HEK293 (cell line): ENCODE measurements at regions not wholly inside any gene's neighbourhood (a gene's known extent, or its start where the extent isn't known, plus 50 kb on each side); places are given as distances from the start of the nearest gene placed in this dataset.
"Not testable (repeated sequence)": the region's sequence is repeated elsewhere in the genome, so short reads cannot be mapped to it uniquely, and the experiment has no call there.

ENCODE experiments used
- GLIS1 ChIP-seq: fragments of 450-650 bp; formaldehyde crosslinking; IDR thresholded peaks from 2 replicates; pipeline ENCODE4 v1.5.1; 2016; ENCODE audit warnings: missing biosample characterization, missing genetic modification characterization
- RBAK ChIP-seq: fragments of 450-650 bp; formaldehyde crosslinking; IDR thresholded peaks from 2 replicates; pipeline ENCODE4 v1.5.1; 2016; ENCODE audit warnings: missing biosample characterization, missing genetic modification characterization
- ZNF184 ChIP-seq: fragments of 450-650 bp; IDR thresholded peaks from 2 replicates; pipeline ENCODE4 v1.5.1; 2018; ENCODE audit warnings: missing biosample characterization, mild to moderate bottlenecking, missing genetic modification characterization
- ZNF274 ChIP-seq, 2 experiments: fragments of 200-500 bp in 1 of 2; fragments of 450-650 bp in 1 of 2; sonication (Bioruptor generic) in 1 of 2; formaldehyde crosslinking in 1 of 2; IDR thresholded peaks; 2 replicates each; pipeline versions ENCODE4 v1.5.1 to v1.6.1; 2014 to 2016; ENCODE audit warnings: borderline replicate concordance in 1 of 2, inconsistent platforms in 1 of 2, low read length in 1 of 2, missing biosample characterization in 1 of 2, missing genetic modification characterization in 1 of 2
- ZNF48 ChIP-seq: fragments of 450-650 bp; formaldehyde crosslinking; IDR thresholded peaks from 2 replicates; pipeline ENCODE4 v1.5.1; 2016; ENCODE audit warnings: missing biosample characterization, missing genetic modification characterization
- ZNF501 ChIP-seq: fragments of 450-650 bp; formaldehyde crosslinking; IDR thresholded peaks from 2 replicates; pipeline ENCODE4 v1.5.1; 2016; ENCODE audit warnings: missing biosample characterization, missing genetic modification characterization
- ZNF776 ChIP-seq: fragments of 450-650 bp; formaldehyde crosslinking; IDR thresholded peaks from 2 replicates; pipeline ENCODE4 v1.5.0; 2017; ENCODE audit warnings: missing biosample characterization, missing genetic modification characterization, borderline replicate concordance
- ZNF777 ChIP-seq: fragments of 450-650 bp; formaldehyde crosslinking; IDR thresholded peaks from 2 replicates; pipeline ENCODE4 v1.5.1; 2017; ENCODE audit warnings: missing biosample characterization, missing genetic modification characterization, borderline replicate concordance
- TF ChIP-seq, protein P1 (sequence below): fragments of 450-650 bp; formaldehyde crosslinking; IDR thresholded peaks from 2 replicates; pipeline ENCODE4 v1.5.1; 2016; ENCODE audit warnings: missing biosample characterization, missing genetic modification characterization
- TF ChIP-seq, protein P2 (sequence below): fragments of 450-650 bp; formaldehyde crosslinking; IDR thresholded peaks from 2 replicates; pipeline ENCODE4 v1.5.1; 2016; ENCODE audit warnings: missing biosample characterization, missing genetic modification characterization, borderline replicate concordance
- TF ChIP-seq, protein P3 (sequence below): sonication (generic); formaldehyde crosslinking; IDR thresholded peaks from 2 replicates; pipeline ENCODE4 v1.8.1; 2022; ENCODE audit warnings: mild to moderate bottlenecking, moderate library complexity, missing genetic modification reagents

DNA sequence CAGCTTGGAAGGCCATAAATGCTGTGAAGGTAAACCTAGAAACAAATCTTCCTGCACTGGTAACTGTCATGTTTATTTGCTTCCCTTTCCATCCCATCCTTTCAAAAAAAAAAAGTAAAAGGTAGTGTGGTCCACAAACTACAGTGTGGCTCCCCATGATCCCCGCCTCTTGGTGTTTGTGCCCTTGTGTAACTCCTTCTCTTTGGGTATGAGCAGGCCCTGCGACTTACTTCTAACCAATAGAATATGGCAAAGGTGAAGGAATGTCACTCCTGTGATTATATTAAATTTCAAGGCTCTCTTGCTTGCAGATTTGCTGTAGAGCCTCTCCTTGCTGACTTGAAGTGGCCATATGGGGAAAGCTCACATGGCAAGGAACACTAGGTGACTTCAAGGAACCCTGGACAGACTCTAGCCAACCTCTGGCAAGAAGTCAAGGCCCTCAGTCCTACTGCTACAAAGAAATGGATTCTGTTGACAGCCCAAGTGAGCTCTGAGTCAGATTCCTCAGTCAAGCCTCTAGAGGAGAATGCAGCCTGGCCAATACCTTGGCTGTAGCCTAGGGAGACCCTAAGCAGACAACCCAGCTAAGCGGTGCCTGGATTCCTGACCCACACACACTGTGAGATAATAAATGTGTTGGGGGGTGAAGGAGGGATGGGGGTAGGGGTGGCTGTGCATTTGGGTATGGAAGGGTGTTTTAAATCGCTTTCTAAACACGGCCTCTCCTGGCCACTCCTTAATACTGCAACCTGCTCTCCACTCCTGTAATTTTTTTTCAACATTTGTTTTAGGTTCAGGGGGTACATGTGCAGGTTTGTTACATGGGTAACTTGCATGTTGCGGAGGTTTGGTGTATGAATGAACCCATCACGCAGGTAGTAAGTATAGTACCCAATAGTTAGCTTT lies 115.0 kb upstream of the NBPF9 start:
- not testable (repeated sequence) for TF ChIP-seq ZNF48 (tag by site-specific recombination); ZNF777 (tag by site-specific recombination); ZNF501 (tag by site-specific recombination); ZNF274 (IDR thresholded peaks at IDR 0.05; ENCODE audit: low read length); ZNF274 (tag by site-specific recombination; IDR thresholded peaks at IDR 0.05; ENCODE audit: borderline replicate concordance); GLIS1; ZNF776 (tag by site-specific recombination); ZNF184 (tag by site-specific recombination); RBAK (tag by site-specific recombination)
- TF ChIP-seq, protein P1, sequence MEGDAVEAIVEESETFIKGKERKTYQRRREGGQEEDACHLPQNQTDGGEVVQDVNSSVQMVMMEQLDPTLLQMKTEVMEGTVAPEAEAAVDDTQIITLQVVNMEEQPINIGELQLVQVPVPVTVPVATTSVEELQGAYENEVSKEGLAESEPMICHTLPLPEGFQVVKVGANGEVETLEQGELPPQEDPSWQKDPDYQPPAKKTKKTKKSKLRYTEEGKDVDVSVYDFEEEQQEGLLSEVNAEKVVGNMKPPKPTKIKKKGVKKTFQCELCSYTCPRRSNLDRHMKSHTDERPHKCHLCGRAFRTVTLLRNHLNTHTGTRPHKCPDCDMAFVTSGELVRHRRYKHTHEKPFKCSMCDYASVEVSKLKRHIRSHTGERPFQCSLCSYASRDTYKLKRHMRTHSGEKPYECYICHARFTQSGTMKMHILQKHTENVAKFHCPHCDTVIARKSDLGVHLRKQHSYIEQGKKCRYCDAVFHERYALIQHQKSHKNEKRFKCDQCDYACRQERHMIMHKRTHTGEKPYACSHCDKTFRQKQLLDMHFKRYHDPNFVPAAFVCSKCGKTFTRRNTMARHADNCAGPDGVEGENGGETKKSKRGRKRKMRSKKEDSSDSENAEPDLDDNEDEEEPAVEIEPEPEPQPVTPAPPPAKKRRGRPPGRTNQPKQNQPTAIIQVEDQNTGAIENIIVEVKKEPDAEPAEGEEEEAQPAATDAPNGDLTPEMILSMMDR: not testable (repeated sequence)
- TF ChIP-seq, protein P2, sequence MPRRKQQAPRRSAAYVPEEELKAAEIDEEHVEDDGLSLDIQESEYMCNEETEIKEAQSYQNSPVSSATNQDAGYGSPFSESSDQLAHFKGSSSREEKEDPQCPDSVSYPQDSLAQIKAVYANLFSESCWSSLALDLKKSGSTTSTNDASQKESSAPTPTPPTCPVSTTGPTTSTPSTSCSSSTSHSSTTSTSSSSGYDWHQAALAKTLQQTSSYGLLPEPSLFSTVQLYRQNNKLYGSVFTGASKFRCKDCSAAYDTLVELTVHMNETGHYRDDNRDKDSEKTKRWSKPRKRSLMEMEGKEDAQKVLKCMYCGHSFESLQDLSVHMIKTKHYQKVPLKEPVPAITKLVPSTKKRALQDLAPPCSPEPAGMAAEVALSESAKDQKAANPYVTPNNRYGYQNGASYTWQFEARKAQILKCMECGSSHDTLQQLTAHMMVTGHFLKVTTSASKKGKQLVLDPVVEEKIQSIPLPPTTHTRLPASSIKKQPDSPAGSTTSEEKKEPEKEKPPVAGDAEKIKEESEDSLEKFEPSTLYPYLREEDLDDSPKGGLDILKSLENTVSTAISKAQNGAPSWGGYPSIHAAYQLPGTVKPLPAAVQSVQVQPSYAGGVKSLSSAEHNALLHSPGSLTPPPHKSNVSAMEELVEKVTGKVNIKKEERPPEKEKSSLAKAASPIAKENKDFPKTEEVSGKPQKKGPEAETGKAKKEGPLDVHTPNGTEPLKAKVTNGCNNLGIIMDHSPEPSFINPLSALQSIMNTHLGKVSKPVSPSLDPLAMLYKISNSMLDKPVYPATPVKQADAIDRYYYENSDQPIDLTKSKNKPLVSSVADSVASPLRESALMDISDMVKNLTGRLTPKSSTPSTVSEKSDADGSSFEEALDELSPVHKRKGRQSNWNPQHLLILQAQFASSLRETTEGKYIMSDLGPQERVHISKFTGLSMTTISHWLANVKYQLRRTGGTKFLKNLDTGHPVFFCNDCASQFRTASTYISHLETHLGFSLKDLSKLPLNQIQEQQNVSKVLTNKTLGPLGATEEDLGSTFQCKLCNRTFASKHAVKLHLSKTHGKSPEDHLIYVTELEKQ (tag by site-specific recombination): not testable (repeated sequence)
- TF ChIP-seq, protein P3, sequence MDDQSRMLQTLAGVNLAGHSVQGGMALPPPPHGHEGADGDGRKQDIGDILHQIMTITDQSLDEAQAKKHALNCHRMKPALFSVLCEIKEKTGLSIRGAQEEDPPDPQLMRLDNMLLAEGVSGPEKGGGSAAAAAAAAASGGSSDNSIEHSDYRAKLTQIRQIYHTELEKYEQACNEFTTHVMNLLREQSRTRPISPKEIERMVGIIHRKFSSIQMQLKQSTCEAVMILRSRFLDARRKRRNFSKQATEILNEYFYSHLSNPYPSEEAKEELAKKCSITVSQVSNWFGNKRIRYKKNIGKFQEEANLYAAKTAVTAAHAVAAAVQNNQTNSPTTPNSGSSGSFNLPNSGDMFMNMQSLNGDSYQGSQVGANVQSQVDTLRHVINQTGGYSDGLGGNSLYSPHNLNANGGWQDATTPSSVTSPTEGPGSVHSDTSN (CRISPR knock-in tag): not testable (repeated sequence)
